RKO (cell line): ENCODE measurements at regions not wholly inside any gene's neighbourhood (a gene's known extent, or its start where the extent isn't known, plus 50 kb on each side); places are given as distances from the start of the nearest gene placed in this dataset.

ENCODE experiments used
- DNase-seq: peaks from one replicate; pipeline ENCODE4 v3.0.0-alpha.2; 2016; ENCODE audit warnings: low spot score

- DNase-seq: no peak
These were observed 108.5 kb upstream of the PAPPA start for GRCh38 chr9:116045083-116045482.

GRCh38 chr9:116048081-116048480, 105.5 kb upstream of the PAPPA start:
- DNase-seq: no peak

- DNase-seq: no peak
These were observed 104.1 kb upstream of the PAPPA start for GRCh38 chr9:116049456-116049855.

- DNase-seq: no peak
These were observed 102.1 kb upstream of the PAPPA start for GRCh38 chr9:116051528-116051927.

- no peak for DNase-seq
These were observed 98.1 kb upstream of the PAPPA start for GRCh38 chr9:116055536-116055935.

GRCh38 chr9:116057371-116057770, 96.2 kb upstream of the PAPPA start:
- no peak for DNase-seq

GRCh38 chr9:116058421-116058820, 95.2 kb upstream of the PAPPA start:
- no peak for DNase-seq

GRCh38 chr9:116059466-116059865, 94.1 kb upstream of the PAPPA start:
- DNase-seq: no peak

GRCh38 chr9:116060631-116061030, 93.0 kb upstream of the PAPPA start:
- no peak for DNase-seq

- DNase-seq: no peak
These were observed 91.9 kb upstream of the PAPPA start for GRCh38 chr9:116061546-116062205.

- DNase-seq: no peak
These were observed 91.4 kb upstream of the PAPPA start for GRCh38 chr9:116062206-116062550.

GRCh38 chr9:116064970-116065369, 88.6 kb upstream of the PAPPA start:
- DNase-seq: no peak

- DNase-seq: no peak
These were observed 87.4 kb upstream of the PAPPA start for GRCh38 chr9:116066221-116066620.

- DNase-seq: no peak
These were observed 86.0 kb upstream of the PAPPA start for GRCh38 chr9:116067566-116067965.

- no peak for DNase-seq
These were observed 83.2 kb upstream of the PAPPA start for GRCh38 chr9:116070256-116070914.

GRCh38 chr9:116072046-116072445, 81.5 kb upstream of the PAPPA start:
- DNase-seq: no peak

GRCh38 chr9:116073826-116074225, 79.8 kb upstream of the PAPPA start:
- DNase-seq: no peak

- DNase-seq: no peak
These were observed 78.9 kb upstream of the PAPPA start for GRCh38 chr9:116074658-116075057.

- no peak for DNase-seq
These were observed 78.4 kb upstream of the PAPPA start for GRCh38 chr9:116075191-116075590.

- DNase-seq: no peak
These were observed 75.0 kb upstream of the PAPPA start for GRCh38 chr9:116078640-116079039.

- DNase-seq: no peak
These were observed 73.0 kb upstream of the PAPPA start for GRCh38 chr9:116080561-116080960.

GRCh38 chr9:116081435-116082115, 72.0 kb upstream of the PAPPA start:
- no peak for DNase-seq

- no peak for DNase-seq
These were observed 69.8 kb upstream of the PAPPA start for GRCh38 chr9:116083837-116084236.

- no peak for DNase-seq
These were observed 69.1 kb upstream of the PAPPA start for GRCh38 chr9:116084497-116084896.
